ENCODE measurements at regions not wholly inside any gene's neighbourhood (a gene's known extent, or its start where the extent isn't known, plus 50 kb on each side); places are given as distances from the start of the nearest gene placed in this dataset.

DNA sequence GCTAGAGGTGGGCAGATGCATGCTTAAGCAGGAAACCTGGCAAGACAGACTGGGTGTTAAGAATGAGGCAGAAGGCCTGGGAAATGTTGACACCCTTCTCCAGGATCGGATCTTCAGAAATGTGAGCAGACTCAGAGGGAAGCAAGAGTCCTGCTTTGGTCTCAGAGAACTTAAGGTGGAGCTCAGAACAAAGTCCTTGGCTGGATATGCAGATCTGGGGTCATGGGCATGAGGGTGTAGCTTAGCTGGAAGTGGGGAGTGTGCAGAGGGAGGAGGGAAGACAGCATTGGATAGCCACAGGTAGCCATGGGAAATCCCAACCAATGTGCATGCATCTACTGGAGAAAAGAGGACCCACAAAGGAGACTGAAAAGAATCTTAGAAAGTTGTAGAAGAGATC, 58.6 kb upstream of the CDON start:
- Mint-ChIP-seq H3K9me3 (ENCODE audit: unreplicated experiment) (no peaks in the 10 kb centered on the region), H3K4me3 (ENCODE audit: unreplicated experiment) (no peak overlapping the region), H3K4me1 (ENCODE audit: insufficient read depth, unreplicated experiment) (peaks cover 6% of the 10 kb centered on the region), H3K27ac (ENCODE audit: low read depth, unreplicated experiment) (no peak overlapping the region), H3K27me3 (ENCODE audit: insufficient read depth, unreplicated experiment) (no peaks in the 10 kb centered on the region), H3K36me3 (ENCODE audit: insufficient read depth, unreplicated experiment) (peaks cover 7% of the 10 kb centered on the region)
- TF ChIP-seq, protein P1, sequence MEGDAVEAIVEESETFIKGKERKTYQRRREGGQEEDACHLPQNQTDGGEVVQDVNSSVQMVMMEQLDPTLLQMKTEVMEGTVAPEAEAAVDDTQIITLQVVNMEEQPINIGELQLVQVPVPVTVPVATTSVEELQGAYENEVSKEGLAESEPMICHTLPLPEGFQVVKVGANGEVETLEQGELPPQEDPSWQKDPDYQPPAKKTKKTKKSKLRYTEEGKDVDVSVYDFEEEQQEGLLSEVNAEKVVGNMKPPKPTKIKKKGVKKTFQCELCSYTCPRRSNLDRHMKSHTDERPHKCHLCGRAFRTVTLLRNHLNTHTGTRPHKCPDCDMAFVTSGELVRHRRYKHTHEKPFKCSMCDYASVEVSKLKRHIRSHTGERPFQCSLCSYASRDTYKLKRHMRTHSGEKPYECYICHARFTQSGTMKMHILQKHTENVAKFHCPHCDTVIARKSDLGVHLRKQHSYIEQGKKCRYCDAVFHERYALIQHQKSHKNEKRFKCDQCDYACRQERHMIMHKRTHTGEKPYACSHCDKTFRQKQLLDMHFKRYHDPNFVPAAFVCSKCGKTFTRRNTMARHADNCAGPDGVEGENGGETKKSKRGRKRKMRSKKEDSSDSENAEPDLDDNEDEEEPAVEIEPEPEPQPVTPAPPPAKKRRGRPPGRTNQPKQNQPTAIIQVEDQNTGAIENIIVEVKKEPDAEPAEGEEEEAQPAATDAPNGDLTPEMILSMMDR (IDR thresholded peaks at IDR 0.05; ENCODE audit: unreplicated experiment): no peak
- BruUV-seq (replicated peaks): no TSS peak
- intact Hi-C loops (cut with micrococcal nuclease): no loop called here
- no peak for DNase-seq (ENCODE audit: unreplicated experiment)
- ChIA-PET POLR2A (no interaction called here), CTCF (interaction anchor here (0.6 to 3.4 kb wide), 4 partner anchors 9 to 208 kb away, joined by 3 to 11 read pairs (median 6); no protein-coding TSS in a partner anchor)

DNA sequence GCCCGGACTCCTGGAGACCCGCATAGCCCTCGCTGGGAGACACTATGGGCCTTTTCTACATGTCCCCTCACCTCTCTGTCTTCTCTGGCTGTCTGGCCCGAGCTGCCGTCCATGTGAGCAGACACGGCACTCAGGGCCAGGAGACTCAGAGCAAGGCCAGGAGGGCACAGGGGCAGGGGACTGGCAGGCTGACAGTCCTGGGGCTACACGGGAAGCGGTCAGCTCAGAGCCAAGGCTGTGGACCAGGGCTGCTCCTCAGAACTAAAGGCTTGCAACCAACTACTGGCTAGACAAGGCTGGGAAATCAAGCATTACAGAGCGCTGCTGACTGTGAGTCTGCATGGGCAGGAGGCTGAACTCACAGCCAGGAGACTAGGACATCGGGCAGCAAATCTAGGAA, 56.1 kb upstream of the CDON start:
- TF ChIP-seq, protein P1 (IDR thresholded peaks at IDR 0.05; ENCODE audit: unreplicated experiment): no peak
- Mint-ChIP-seq H3K4me3 (ENCODE audit: unreplicated experiment) (no peak overlapping the region), H3K36me3 (ENCODE audit: insufficient read depth, unreplicated experiment) (peaks cover 7% of the 10 kb centered on the region), H3K9me3 (ENCODE audit: unreplicated experiment) (no peaks in the 10 kb centered on the region), H3K4me1 (ENCODE audit: insufficient read depth, unreplicated experiment) (peaks cover 17% of the 10 kb centered on the region), H3K27ac (ENCODE audit: low read depth, unreplicated experiment) (no peak overlapping the region), H3K27me3 (ENCODE audit: insufficient read depth, unreplicated experiment) (no peaks in the 10 kb centered on the region)
- BruUV-seq (replicated peaks): no TSS peak
- ChIA-PET CTCF (interaction anchor here (0.7 kb wide), 1 partner anchor 74 kb away, joined by 3 read pairs; no protein-coding TSS in a partner anchor), POLR2A (no interaction called here)
- DNase-seq (ENCODE audit: unreplicated experiment): no peak
- intact Hi-C loops (cut with micrococcal nuclease): loop anchor here (10.0 kb wide), 1 partner anchor 76 kb away; no protein-coding TSS in a partner anchor

DNA sequence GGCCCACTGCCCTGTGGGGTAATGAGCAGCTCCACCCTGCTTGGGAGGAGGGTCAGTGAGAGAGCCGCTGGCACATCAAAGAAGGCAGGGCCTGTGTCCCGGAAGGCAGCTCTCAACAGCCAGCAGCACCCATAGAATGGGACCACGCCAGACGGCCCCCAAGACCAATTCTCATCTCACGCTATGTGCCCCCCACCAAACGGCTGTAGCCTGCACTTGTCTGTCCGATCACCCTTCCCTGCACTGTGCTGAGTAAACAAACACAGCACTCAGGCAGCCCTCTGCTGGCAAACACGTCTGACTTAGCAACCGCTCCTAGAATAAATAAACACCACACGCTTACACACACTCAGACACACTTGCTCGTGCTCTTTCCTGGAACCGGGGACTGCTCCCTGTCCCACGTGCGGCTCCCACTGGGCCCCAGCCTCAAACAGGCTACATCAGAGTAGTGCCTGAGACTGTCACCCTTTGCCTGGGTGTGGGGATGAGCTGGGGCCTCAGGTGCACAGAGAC, 53.2 kb upstream of the CDON start:
- Mint-ChIP-seq H3K4me1 (ENCODE audit: insufficient read depth, unreplicated experiment) (peaks cover 24% of the 10 kb centered on the region), H3K36me3 (ENCODE audit: insufficient read depth, unreplicated experiment) (no peaks in the 10 kb centered on the region), H3K27ac (ENCODE audit: low read depth, unreplicated experiment) (peak overlapping the region; percentile 14), H3K9me3 (ENCODE audit: unreplicated experiment) (no peaks in the 10 kb centered on the region), H3K27me3 (ENCODE audit: insufficient read depth, unreplicated experiment) (no peaks in the 10 kb centered on the region), H3K4me3 (ENCODE audit: unreplicated experiment) (no peak overlapping the region)
- ChIA-PET POLR2A (interaction anchor here (0.7 to 2.9 kb wide), 3 partner anchors 8 to 43 kb away, joined by 3 to 28 read pairs (median 4); no protein-coding TSS in a partner anchor), CTCF (interaction anchor here (0.5 to 1.9 kb wide), 11 partner anchors 14 to 191 kb away, joined by 3 to 9 read pairs (median 3); no protein-coding TSS in a partner anchor)
- peak; percentile 71 for DNase-seq (ENCODE audit: unreplicated experiment)
- intact Hi-C loops (cut with micrococcal nuclease): loop anchor here (10.0 kb wide), 1 partner anchor 79 kb away; no protein-coding TSS in a partner anchor
- no TSS peak for BruUV-seq (replicated peaks)
- TF ChIP-seq, protein P1 (IDR thresholded peaks at IDR 0.05; ENCODE audit: unreplicated experiment): no peak

DNA sequence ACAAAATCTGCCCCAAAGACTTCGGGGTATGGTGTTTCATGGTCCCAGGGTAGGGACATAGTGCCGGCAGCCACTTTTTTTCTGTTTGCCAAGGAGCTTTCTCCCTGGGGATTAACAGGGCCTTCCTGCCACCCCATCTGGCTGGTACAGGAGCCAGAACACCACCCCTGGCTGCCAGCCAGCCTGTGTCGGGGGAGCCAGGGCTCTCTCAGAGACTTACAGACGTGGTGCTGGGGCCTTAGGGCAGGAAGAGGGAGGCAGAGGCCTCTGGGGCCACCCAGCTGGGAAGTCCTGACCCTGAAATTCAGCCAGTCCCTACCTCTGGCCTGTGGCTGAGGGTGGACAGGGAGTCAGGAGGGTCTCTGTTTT, 52.4 kb upstream of the CDON start:
- no peaks in the 10 kb centered on the region for H3K36me3 Mint-ChIP-seq (ENCODE audit: insufficient read depth, unreplicated experiment)
- peak overlapping the region; percentile 14 for H3K27ac Mint-ChIP-seq (ENCODE audit: low read depth, unreplicated experiment)
- intact Hi-C loops (cut with micrococcal nuclease): loop anchor here (10.0 kb wide), 1 partner anchor 80 kb away; no protein-coding TSS in a partner anchor
- peak; percentile 64 for DNase-seq (ENCODE audit: unreplicated experiment)
- ChIA-PET POLR2A (interaction anchor here (0.6 to 2.9 kb wide), 5 partner anchors 9 to 35 kb away, joined by 3 to 28 read pairs (median 9); no protein-coding TSS in a partner anchor), CTCF (interaction anchor here (0.7 to 2.3 kb wide), 12 partner anchors 9 to 212 kb away, joined by 3 to 11 read pairs (median 4); partner anchors contain the start of gene PUS3)
- no peaks in the 10 kb centered on the region for H3K27me3 Mint-ChIP-seq (ENCODE audit: insufficient read depth, unreplicated experiment)
- H3K4me1 Mint-ChIP-seq (ENCODE audit: insufficient read depth, unreplicated experiment): peaks cover 24% of the 10 kb centered on the region
- no TSS peak for BruUV-seq (replicated peaks)
- TF ChIP-seq, protein P1 (IDR thresholded peaks at IDR 0.05; ENCODE audit: unreplicated experiment): no peak
- H3K4me3 Mint-ChIP-seq (ENCODE audit: unreplicated experiment): no peak overlapping the region
- no peaks in the 10 kb centered on the region for H3K9me3 Mint-ChIP-seq (ENCODE audit: unreplicated experiment)
